ENCODE measurements at regions not wholly inside any gene's neighbourhood (a gene's known extent, or its start where the extent isn't known, plus 50 kb on each side); places are given as distances from the start of the nearest gene placed in this dataset.

DNA sequence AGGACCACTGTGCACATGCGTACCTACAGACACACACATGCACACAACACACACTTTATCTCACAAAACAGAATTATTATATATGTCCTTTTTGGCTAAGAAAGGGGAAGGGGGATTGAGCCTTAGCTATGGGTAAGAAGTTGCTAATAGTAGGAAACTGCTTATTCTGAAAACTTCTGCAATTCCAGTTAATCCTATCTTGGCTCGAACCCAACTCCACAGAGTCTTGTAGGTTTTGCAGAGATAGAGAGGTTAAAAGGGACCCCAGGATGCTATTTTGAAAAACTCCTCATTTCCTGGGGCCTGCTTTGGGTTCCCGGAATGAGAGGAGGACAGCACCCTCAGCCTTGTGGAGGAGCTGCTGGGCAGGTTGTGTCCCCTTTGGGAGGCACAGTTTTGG is 233.8 kb downstream of the CLIC5 start:
- no peaks in the 10 kb centered on the region for H3K27me3 ChIP-seq (ENCODE audit: low read depth)
- H3K4me3 ChIP-seq = no peak overlapping the region
- no peaks in the 10 kb centered on the region for H3K4me1 ChIP-seq
- DNase-seq (ENCODE audit: low spot score in 2 of 2) = no peak
- no peaks in the 10 kb centered on the region for H3K9me3 ChIP-seq
- H3K36me3 ChIP-seq (replicated peaks) = no peaks in the 10 kb centered on the region
- in situ Hi-C loops (cut with MboI; ENCODE audit: low sequenced_read_pairs) = no loop called here

DNA sequence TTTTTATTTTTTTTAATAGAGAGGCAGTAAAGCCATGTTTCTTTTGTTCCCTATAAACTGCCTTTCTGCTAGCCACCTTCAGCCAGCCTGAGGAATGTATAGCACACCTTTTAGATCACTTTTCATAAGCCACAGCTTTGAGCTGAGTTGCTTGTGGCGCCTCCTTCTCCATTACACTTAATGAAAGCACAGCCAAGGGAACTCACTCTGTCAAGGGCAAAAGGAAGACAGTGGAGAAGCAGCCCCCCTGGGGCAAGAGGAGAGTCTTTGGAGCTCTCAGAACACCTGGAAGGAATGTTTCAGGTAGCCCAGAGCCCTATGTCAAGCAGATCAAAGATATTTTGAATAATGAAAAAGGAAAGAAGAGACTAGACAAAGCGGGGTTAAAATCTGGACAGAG is 235.1 kb downstream of the CLIC5 start:
- no peak for DNase-seq (ENCODE audit: low spot score in 2 of 2)

DNA sequence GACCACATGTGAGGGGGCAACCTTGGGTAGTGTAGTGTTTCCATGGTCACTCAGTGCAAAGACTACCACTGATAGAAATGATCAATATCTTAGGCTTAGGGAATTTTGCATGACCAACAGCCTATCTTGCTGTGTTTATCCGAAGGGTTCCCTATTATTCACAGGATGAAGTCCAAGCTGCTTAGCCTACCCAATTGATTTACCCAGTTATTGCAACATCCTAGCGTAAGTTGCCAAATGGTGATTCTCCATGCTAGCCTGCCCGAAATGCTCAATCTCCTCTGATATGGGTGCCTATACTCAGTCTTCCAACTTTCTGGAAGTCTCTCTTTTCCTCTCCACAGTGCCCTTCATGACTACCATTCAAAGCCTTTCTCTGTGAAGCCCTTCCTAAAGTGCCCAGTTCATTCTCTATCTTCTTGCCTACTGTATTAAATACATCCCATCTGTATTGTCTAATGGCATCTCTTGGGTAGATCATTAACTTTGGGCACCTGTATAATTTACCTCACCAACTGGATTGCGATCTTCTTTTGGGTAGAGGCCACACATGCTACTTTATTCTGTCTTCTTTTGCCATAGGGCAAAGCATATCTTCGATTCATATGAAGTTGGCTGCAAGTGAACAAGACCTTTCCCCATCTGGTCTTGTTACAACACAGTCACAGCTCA is 240.5 kb downstream of the CLIC5 start:
- no peak overlapping the region for H3K4me3 ChIP-seq
- no peaks in the 10 kb centered on the region for H3K27me3 ChIP-seq (ENCODE audit: low read depth)
- no peaks in the 10 kb centered on the region for H3K9me3 ChIP-seq
- in situ Hi-C loops (cut with MboI; ENCODE audit: low sequenced_read_pairs) = no loop called here
- no peaks in the 10 kb centered on the region for H3K4me1 ChIP-seq
- no peak for DNase-seq (ENCODE audit: low spot score in 2 of 2)
- H3K36me3 ChIP-seq (replicated peaks) = no peaks in the 10 kb centered on the region

More for the DNA sequence above, 235.1 kb downstream of the CLIC5 start:
- in situ Hi-C loops (cut with MboI; ENCODE audit: low sequenced_read_pairs) = no loop called here
- Histone ChIP-seq H3K9me3 (no peaks in the 10 kb centered on the region), H3K4me3 (no peak overlapping the region), H3K36me3 (replicated peaks) (no peaks in the 10 kb centered on the region), H3K27me3 (ENCODE audit: low read depth) (no peaks in the 10 kb centered on the region), H3K4me1 (no peaks in the 10 kb centered on the region)

DNA sequence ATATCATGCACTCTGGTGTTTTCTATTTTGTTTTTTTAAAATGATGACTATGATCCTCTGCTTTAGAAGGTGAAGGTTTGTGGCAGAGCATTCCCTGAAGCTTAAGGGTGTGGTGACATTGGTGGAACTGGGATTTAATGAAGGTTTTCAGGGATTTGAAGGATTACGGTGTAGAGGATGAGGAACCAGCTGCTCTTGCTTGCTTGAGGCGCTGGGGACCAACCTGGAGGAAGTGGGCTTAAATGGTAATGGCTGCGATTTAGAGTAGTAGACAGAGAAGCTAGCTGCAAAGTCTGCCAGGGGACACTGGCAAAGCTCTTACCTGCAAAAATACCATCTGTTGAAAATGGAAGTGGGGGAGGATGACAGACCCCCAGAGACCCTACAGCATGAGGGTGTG is 241.8 kb downstream of the CLIC5 start:
- in situ Hi-C loops (cut with MboI; ENCODE audit: low sequenced_read_pairs) = no loop called here
- H3K4me1 ChIP-seq = no peaks in the 10 kb centered on the region
- no peaks in the 10 kb centered on the region for H3K36me3 ChIP-seq (replicated peaks)
- H3K4me3 ChIP-seq = no peak overlapping the region
- H3K9me3 ChIP-seq = no peaks in the 10 kb centered on the region
- H3K27me3 ChIP-seq (ENCODE audit: low read depth) = no peaks in the 10 kb centered on the region
- DNase-seq (ENCODE audit: low spot score in 2 of 2) = no peak

DNA sequence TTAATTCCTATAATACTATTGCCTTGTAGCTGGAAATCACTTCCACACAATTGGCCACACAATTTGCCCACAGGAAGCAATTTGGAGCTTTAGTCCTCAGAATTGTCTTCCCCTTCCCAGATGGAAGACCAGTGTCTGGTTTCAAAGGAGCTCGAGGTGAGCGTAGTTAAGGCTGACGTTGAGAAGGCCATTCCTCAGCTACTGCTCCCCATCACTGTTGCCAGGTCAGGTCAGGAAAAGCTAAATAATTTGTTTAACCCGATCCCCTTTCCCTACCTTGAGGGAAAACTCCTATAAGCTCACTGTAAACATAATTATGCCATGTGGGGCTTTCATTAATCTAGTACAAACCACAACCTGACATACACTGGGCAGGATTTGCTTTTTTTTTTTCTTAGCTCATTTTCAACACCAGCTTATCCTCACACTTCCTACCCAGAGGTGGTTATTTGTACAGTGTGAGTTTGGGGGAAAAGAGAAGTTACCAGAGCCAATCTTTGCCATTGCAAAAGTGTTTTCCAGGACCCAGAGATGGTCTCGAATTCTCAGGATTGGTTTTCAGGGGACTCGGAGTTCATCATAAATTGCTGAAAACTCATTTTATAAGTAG is 242.7 kb downstream of the CLIC5 start:
- in situ Hi-C loops (cut with MboI; ENCODE audit: low sequenced_read_pairs) = no loop called here
- Histone ChIP-seq H3K9me3 (no peaks in the 10 kb centered on the region), H3K36me3 (replicated peaks) (no peaks in the 10 kb centered on the region), H3K4me3 (no peak overlapping the region), H3K4me1 (no peaks in the 10 kb centered on the region), H3K27me3 (ENCODE audit: low read depth) (no peaks in the 10 kb centered on the region)
- DNase-seq (ENCODE audit: low spot score in 2 of 2) = no peak

DNA sequence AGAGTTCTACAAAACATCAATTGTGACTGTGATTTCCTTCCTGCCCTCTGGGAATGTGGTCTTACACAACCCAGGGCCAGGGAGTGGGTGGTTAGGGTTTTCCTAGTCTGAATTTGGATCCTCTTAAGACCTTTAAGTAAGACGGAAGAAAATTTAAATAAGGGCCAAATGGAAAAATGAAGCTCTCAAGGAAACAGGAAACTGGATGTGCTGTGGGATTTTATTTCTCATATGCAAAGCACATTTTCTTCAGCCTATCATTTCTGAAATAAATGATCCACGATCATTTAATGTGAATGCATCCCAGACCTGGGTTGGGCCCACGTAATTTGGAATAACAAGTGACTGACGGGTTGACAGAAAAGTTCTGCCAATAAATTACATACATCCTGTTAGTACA is 243.6 kb downstream of the CLIC5 start:
- H3K4me1 ChIP-seq = no peaks in the 10 kb centered on the region
- in situ Hi-C loops (cut with MboI; ENCODE audit: low sequenced_read_pairs) = no loop called here

DNA sequence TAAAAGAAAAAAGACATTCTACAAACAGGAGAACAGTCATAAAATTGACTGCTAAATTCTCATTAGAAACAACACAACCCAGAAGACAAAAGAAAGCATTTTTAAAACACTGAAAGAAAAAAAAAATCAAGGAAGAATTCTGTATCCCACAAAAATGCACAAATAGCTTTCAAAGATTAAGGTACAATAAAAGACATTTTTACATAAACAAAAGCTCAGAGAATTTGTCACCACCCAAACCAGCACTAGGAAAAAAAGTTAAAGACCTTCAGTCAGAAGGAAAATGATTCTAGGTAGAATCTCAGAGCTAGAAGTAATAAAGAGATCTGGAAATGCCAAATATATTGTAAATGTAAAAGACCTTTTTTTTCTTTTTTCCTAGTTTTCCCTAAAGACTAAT is 252.4 kb downstream of the CLIC5 start:
- Histone ChIP-seq H3K36me3 (replicated peaks) (no peaks in the 10 kb centered on the region), H3K27me3 (ENCODE audit: low read depth) (no peaks in the 10 kb centered on the region), H3K9me3 (no peaks in the 10 kb centered on the region), H3K4me3 (no peak overlapping the region), H3K4me1 (no peaks in the 10 kb centered on the region)
- DNase-seq (ENCODE audit: low spot score in 2 of 2) = no peak
- in situ Hi-C loops (cut with MboI; ENCODE audit: low sequenced_read_pairs) = no loop called here

More for the DNA sequence above, 243.6 kb downstream of the CLIC5 start:
- no peak for DNase-seq (ENCODE audit: low spot score in 2 of 2)
- H3K27me3 ChIP-seq (ENCODE audit: low read depth) = no peaks in the 10 kb centered on the region
- H3K4me3 ChIP-seq = no peak overlapping the region
- no peaks in the 10 kb centered on the region for H3K9me3 ChIP-seq
- no peaks in the 10 kb centered on the region for H3K36me3 ChIP-seq (replicated peaks)

DNA sequence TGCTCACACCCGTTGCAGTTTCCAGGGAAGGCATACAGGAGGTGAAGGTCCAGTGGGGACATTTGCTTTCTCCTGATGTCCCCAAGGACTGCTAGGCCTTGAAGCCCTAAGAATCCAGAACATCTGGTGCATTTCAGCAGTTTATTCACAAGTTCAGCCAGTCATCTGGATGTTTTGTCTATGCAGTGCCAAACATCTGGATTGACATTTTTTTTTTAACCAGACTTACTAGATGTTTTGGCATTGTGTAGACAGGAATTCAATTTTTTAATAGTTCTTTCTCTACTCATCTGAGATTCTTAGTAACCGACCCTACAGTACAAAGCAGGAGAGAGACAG is 256.2 kb downstream of the CLIC5 start:
- H3K9me3 ChIP-seq = no peaks in the 10 kb centered on the region
- H3K27me3 ChIP-seq (ENCODE audit: low read depth) = no peaks in the 10 kb centered on the region
- H3K4me3 ChIP-seq = no peak overlapping the region
- no peaks in the 10 kb centered on the region for H3K4me1 ChIP-seq
- H3K36me3 ChIP-seq (replicated peaks) = no peaks in the 10 kb centered on the region
- no peak for DNase-seq (ENCODE audit: low spot score in 2 of 2)
- in situ Hi-C loops (cut with MboI; ENCODE audit: low sequenced_read_pairs) = no loop called here

DNA sequence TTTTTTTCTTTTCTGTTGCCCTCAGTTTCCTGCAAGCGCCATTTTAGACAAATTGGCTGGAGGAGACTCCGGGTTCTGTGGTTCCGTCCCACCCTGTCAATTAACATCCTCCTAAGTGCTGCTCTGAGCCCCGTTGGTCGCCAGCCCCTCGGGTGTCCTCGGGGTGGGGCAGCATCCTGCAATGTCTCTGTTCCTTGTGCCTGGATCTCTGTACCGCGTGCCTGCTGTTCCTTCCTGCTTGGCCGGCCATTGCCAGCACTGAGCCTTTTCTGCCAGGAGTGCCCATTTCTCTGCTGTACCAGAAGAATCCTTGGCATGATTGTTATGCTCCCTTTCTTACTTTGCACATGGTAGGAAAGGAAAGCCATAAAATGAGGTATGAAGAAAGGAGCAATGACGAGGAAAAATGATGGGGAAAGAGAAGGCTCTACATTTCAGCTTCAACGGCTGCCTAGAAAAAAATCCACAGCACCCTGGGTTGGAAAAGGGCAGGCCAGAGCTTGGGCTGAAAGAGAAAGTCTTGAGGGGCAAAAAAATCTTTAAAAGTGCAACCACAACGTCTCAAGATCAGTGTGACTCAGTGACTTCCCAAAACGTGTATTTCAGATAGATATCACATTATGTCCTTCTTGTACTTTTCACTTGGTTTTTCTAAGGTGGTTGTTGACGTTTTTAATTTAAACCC is 256.7 kb downstream of the CLIC5 start:
- Histone ChIP-seq H3K4me3 (no peak overlapping the region), H3K27me3 (ENCODE audit: low read depth) (no peaks in the 10 kb centered on the region), H3K4me1 (no peaks in the 10 kb centered on the region), H3K9me3 (no peaks in the 10 kb centered on the region), H3K36me3 (replicated peaks) (no peaks in the 10 kb centered on the region)
- in situ Hi-C loops (cut with MboI; ENCODE audit: low sequenced_read_pairs) = no loop called here
- no peak for DNase-seq (ENCODE audit: low spot score in 2 of 2)

DNA sequence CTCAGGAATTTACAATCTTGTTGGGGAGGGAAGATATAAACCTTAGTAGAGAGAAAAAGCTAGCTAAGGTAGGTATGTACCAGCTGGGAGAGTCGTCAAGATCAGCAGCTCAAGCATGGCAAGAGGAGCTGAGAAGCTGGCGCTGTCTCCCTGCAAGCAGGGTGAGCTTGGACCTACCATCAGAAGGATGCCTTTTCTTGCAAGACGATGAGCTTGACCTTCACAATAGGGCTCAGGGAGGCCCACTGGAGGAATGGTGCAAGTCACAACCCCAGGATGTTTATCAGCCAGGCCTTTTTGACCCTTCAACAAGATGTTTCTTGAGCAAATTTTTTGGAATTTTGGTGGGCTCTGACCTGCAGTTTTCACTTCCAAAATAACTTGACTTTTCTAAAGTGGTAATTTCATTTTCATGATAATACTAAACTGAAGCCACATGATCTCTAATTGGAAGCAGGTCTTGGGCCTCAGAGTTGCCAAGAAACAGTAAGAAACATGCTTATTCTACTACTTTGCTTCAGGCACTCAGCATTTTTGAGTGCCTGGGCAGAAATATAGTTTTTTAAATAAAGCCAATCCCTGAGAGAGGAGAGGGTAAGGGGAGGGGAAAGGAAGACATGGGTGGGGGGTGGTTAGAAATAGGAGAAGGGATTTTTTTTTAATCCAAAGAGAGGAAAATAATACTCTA is 258.1 kb downstream of the CLIC5 start:
- H3K9me3 ChIP-seq = no peaks in the 10 kb centered on the region
- no peak overlapping the region for H3K4me3 ChIP-seq
- in situ Hi-C loops (cut with MboI; ENCODE audit: low sequenced_read_pairs) = no loop called here
- DNase-seq (ENCODE audit: low spot score in 2 of 2) = no peak
- no peaks in the 10 kb centered on the region for H3K27me3 ChIP-seq (ENCODE audit: low read depth)
- H3K4me1 ChIP-seq = no peaks in the 10 kb centered on the region
- no peaks in the 10 kb centered on the region for H3K36me3 ChIP-seq (replicated peaks)

DNA sequence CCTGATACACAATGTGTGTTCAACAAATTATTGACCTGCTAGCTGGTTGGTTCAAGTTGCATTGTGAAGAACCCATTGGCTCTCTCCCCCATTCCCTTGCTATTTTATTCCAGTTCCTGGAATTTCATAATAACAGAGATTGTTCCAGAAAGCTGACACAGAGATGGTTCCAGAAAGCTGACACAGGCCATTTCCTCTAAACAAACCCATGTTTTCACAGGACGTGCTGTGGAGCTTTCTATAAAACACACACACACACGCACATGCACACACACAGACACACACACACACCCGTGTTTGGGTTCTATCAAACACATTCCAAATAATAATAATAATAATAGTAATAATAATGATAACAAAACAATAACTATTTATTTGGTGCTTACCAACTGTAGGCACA is 259.1 kb downstream of the CLIC5 start:
- in situ Hi-C loops (cut with MboI; ENCODE audit: low sequenced_read_pairs) = no loop called here
- no peaks in the 10 kb centered on the region for H3K27me3 ChIP-seq (ENCODE audit: low read depth)
- no peaks in the 10 kb centered on the region for H3K9me3 ChIP-seq
- no peak overlapping the region for H3K4me3 ChIP-seq
- no peaks in the 10 kb centered on the region for H3K36me3 ChIP-seq (replicated peaks)
- H3K4me1 ChIP-seq = no peaks in the 10 kb centered on the region
- DNase-seq (ENCODE audit: low spot score in 2 of 2) = no peak

DNA sequence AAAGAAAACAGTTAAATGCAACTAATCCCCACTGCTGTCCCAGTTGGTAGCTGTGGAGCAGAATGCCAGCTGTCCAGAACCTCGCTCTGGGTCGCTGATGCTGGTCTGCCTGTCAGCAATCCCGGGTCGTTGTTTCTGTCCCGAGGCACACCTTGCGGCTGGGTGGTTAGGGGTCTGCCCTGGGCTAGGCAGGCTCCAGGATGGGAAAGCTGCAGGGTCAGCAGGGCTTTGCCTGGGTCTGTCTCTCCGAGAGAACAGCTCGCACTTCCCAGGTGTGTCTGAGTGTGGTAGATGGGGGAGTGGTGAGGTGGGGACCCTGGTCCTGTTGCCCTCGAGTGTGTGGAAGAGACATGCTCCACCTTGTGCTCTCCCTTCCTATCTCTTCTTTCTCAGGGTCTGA is 261.2 kb downstream of the CLIC5 start:
- in situ Hi-C loops (cut with MboI; ENCODE audit: low sequenced_read_pairs) = no loop called here

DNA sequence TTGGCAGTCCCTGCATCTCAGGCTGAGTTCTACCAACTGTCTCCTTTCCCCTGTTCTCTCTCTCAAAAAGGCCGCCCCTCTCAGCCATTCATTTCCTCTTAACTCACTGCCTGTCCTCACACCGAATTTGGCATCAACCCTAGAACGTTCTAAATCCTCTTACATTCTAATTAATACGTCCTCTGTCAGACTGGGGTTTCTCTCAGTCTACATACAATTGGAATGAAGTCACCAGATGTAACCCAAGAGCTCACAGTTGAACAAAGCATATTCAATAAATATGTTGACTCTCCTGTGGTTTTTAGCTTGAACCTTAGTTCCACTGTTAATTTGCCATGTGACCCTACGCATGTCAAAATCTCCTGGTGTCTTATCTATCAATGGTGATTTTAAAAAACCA is 269.6 kb downstream of the CLIC5 start:
- no peaks in the 10 kb centered on the region for H3K27me3 ChIP-seq (ENCODE audit: low read depth)
- no peak for DNase-seq (ENCODE audit: low spot score in 2 of 2)
- no peaks in the 10 kb centered on the region for H3K4me1 ChIP-seq
- no peaks in the 10 kb centered on the region for H3K9me3 ChIP-seq
- no peaks in the 10 kb centered on the region for H3K36me3 ChIP-seq (replicated peaks)
- in situ Hi-C loops (cut with MboI; ENCODE audit: low sequenced_read_pairs) = no loop called here
- H3K4me3 ChIP-seq = no peak overlapping the region

More for the DNA sequence above, 261.2 kb downstream of the CLIC5 start:
- Histone ChIP-seq H3K4me3 (no peak overlapping the region), H3K4me1 (no peaks in the 10 kb centered on the region), H3K9me3 (no peaks in the 10 kb centered on the region), H3K27me3 (ENCODE audit: low read depth) (no peaks in the 10 kb centered on the region), H3K36me3 (replicated peaks) (no peaks in the 10 kb centered on the region)
- DNase-seq (ENCODE audit: low spot score in 2 of 2) = no peak

DNA sequence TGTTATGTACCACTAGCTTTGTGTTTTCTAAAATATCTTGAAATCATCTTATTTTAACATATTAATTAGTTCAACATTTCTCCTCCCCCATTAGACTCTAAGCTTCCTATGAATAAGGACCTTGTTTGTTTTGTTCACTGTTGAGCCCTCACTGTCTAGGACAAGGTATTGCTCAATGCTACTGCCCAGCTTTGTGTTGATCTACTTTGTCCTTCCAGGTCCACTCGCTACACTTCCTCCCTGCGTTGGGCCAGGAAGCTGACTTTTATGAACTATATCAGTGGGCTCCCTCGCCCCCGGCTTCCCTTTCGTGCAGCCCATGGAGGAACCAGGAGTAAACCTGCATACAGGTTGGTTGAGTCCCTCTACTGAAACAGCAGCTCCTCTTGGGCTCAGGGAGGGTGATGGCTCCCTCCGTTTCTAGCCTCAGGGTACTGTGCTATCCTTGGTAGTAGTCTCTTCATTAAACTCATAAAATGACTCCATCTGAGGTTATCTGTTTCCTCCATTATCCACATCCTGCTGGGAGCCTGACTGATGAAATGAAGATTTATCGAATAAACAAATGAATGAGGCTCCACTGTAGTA is 272.5 kb downstream of the CLIC5 start:
- H3K4me3 ChIP-seq = no peak overlapping the region
- no peaks in the 10 kb centered on the region for H3K9me3 ChIP-seq
- no peak for DNase-seq (ENCODE audit: low spot score in 2 of 2)
- H3K36me3 ChIP-seq (replicated peaks) = no peaks in the 10 kb centered on the region
- in situ Hi-C loops (cut with MboI; ENCODE audit: low sequenced_read_pairs) = no loop called here
- H3K27me3 ChIP-seq (ENCODE audit: low read depth) = no peaks in the 10 kb centered on the region
- no peaks in the 10 kb centered on the region for H3K4me1 ChIP-seq
